Stimulated activated naive CD4-positive, alpha-beta T cell treated with Interleukin-2 at 50 U/mL for 16 hours (primary cell): ENCODE measurements at regions not wholly inside any gene's neighbourhood (a gene's known extent, or its start where the extent isn't known, plus 50 kb on each side); places are given as distances from the start of the nearest gene placed in this dataset.

Source experiments
- DNase-seq: peaks from one replicate; lab custom pipeline; 2025; lab: John Stamatoyannopoulos, UW

DNA sequence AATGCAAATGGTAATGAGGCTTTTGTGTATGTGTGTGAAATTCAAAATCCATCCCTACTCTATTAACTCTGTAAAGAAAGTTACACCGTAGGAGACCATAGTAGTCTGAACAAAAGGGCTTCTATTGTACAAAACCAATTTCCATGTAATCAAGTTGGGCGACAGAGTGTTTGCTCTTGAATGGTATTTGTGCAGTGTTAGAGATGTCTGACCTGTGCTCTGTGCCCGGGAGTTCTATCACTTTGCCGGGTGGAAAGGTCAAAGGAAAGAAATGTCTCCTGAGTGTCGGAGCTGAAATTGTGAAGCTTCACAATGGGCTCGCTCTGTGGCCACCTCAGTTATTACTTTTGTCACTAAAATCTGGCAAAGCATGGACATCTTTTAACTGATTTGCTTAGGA is 312.0 kb downstream of the SAMD5 start:
- DNase-seq = no peak

DNA sequence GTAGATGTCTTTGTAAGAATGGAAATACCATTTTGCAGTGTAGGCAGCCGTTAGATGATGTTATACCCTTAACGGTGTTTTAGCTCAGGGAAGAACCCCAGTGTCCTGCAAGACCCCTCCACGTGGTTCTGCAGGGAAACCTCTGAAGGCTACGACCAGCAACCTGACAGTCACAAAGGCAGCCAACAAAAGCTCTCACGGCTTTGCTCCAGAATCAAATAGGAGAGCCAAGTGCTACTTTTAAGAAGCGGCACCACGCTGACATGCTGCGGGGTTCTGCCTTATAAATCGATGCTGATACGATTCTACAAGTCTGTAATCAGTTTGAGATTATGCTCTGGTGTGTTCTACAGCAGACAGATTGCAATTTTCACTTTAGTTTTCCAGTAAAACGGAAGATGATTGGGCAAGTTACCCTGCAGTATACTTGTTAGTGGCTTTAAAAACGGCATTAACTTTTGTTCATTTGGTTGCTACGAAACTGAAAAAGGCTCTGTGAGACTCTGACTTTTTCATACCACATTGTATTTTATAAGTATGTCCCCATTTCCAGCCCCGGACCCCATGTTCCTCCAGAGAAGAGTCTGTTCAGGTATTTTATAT is 312.9 kb downstream of the SAMD5 start:
- DNase-seq = no peak

DNA sequence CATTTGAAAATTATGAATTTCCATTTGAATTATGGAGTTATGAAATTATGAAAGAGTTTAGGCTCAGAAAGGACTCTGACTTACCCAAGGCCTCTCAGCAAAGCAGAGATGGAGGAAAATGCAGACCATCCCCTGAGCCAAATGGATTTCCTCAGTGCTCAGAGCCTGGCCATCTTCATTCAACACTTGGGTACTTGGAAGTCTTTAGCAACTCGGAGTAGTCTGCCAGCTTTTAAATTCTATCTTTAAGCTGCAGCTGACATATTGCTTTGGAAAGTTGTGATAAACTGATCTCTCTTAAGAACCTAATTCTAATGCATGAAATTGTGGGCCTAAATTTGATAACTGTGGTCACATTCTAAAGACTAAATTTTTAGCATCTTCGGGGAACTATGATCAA is 315.4 kb downstream of the SAMD5 start:
- no peak for DNase-seq

DNA sequence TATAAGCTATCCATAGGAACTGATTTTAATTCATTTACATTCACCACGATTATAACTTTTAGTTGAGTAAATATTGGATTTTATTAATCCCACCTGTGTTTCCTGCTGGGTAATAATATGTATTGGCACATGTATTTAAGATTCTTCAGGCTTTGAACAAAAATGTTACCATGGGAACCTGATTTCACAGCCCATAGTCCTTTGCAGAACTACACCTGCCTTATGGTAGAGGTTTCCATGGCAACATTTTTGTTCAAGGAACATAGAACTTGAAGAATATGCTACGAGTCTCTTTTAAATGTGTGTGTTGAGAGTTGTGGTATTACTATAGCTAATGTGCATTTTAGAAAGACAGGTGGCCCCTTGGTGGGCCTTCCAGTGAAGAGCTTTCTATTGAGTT is 317.4 kb downstream of the SAMD5 start:
- no peak for DNase-seq

DNA sequence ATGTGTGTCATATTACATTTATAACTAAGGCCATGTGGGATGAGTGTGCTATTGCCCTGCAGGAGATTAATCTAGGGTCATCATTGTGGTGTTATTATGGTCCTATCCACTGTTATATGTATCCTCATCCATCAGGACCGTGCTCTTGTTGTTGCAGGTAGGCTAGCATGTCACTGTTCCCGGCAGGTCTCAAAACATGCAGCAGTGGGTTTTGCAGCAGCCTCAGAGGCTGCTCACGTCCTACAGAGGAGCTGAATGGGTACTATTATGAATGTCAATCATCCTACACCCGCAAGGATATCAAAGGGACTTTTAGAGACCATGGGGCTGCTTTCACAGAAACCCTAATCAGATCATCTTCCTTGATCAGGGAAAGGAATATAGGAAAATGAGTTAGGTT is 318.2 kb downstream of the SAMD5 start:
- no peak for DNase-seq

DNA sequence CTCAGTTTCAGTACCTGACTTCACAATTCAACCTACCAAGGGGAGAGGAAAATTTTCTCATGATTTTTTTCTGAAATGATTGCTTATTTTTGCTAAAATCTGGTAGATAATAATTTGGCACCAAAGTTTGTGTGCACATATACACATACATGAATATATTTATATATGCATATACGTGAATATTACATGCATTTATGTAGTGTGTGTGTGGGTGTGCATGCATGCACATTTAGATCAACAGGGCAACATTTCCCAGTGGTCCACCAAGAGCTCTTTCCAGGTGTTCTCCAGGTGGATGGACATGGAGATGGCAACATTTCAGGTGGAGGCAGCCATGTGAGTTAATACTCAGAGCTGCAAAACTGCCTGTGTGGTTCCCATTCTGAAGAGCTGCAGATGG is 320.9 kb downstream of the SAMD5 start:
- DNase-seq = no peak

DNA sequence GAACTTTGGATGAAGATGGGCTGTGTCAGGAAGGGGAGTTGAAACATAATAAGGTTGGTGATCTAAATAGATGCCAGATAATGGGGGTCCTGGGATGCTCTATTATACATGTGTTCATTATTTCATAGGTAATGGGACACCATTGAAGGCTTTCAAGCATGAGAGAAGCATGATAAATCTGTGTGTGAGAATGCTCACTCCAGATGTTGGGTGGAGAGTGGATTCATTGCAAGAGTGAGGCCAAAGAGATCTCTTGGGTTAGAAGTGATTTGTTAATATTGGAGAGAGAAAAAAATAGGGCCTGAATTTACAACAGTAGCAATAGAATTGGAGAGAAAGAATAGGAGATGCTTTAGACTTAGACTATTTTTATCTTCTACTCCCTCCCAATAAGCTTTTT is 321.3 kb downstream of the SAMD5 start:
- no peak for DNase-seq

DNA sequence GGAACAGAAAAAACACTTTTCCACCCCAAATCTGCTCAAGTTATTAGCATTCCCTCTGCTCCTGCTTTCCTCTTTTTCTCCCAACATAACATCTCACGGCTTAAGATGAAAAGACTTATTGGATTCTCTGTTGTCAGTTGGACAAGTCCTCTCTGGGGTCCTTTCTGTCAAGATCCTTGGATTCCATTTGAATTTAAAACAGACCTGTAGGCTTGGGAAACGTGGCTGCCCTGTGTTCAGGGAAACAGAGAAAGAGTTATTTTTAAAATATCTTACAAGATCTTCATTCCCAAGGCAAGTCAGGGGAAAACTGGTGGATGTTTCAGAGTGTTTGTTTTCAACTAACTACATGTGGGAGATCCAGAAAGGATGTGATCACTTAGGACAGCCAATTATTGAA is 322.9 kb downstream of the SAMD5 start:
- DNase-seq = no peak

DNA sequence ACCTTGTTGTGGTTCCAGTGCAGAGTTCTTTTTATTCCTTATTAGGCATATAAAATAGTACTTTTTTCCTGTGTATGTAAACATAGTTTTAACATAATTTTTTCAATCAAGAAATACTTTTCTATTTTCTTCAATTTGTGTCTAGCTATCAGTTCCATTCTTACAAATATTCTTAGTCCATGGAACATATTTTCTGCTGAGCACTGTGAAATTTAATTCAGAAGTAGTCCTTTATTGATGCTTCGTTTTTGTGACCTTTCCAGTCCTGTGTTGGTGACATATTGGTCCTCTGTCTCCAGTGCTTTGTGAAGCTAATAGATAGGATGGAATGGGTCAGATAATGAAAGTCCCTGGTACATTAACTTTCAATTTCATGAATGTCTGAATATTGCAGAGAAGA is 325.1 kb downstream of the SAMD5 start:
- no peak for DNase-seq

DNA sequence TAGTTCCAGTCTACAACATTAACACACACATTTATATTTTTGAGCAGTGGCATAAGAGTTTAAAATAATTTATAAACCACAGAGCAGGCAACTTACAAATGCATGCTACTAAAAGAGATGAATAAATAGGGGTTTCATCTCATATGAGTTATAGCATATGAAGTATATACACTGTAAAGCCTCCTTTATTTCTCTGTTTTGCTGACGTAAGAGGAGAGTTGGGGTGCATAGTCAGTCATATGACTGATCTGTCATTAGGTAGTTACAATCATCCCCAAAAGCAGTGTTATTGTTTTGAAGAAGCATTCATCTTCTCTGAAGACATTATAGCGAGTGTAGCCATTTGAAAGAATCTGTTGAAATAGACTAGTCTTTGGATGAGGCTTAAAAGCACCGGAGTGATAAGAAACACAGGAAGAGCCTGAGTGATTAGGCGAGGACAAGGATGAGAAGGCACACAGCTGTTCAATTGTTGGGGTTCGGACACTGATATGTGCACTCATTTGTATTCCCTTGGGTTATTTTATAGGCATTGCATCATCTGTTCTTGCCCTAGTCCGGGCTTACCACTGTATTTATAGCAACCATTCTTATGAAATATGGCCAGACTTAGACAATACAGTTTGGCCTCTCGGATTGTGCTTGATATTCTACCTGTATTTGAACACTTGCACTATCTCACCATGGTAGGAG is 325.7 kb downstream of the SAMD5 start:
- no peak for DNase-seq

DNA sequence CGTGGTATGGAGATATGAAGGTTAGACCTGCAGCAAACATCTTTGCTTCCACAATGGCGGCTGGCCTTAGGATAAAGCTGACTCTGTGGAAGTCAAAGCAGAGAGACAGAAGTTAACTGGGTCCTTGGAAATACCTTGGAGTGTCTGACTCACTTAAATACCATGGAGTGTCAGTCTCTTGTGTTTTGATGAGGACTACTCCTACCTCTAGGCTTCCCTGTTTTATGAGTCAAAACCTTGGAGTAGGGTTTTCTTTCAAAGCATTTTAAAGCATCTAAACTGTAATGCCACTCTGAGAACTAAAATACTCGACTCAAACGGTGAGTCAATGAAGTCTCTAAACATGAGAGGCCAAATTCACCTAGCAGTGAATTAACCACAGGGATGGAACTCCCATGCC is 329.1 kb downstream of the SAMD5 start:
- no peak for DNase-seq

DNA sequence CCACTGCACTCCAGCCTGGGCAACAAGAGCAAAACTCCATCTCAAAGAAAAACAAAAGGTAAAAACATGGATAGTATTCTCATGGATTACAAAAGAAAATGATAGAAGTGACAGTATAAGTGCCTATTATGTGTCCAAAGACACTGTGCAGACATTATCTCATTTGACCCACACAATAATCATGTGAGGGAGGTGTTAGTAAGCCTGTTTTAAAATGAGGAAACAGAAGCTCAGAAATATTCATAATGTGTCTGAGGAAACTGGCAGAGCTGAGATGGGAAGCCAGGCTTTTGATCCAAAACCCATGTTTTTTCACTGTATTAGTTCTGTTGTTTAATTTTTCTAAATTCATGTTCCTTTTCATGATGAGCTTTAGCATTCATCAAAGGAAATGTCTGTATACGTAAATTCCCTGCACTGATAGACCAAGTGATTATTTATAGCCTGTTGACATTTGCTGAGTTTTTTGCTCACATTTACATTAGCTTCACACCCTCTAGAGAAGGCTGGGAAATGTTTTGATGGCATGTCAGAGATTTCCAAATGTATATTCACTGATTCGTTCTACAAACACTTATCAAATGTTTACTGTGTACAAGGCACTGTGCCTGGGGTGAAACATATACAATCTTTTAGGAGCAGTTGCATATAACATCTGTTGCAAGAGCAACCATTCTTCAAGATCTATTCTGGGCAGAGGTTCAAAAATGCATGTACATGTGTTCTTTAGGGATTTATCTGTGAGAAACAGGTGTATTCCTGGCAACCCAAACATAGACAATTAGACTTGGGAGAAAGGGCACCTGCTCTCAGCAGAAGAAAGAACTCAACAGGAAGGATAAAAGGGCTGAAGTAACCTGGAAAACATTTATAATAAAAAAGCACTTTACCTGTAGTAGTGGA is 331.5 kb downstream of the SAMD5 start:
- DNase-seq = no peak

DNA sequence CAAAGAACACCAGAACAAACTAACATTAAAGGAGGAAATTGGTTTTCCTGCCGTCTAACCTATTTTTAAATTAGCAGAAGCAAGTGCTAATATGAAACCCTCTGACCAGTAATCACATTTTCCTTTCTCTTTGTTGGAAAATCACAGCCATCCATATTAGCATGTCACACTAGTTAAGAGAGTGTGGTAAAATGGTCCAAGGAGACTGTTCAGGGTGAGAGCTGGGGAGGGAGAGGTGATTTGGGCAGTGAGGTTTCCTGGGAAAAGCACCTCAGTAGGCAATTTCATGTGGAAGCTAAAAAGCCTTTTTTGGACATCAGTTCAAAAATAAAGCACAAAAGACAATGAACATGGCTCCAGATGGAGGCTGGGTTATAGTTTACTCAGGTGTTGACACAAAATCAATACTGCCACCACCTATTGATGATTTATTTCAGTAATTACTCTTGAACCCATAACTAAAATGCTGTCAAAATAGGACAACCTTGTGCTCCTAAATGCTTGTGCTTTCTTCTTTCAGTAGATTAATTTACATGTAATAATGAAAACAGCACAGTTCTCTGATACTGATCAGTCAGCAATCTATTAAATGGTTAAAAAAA is 333.2 kb downstream of the SAMD5 start:
- no peak for DNase-seq

DNA sequence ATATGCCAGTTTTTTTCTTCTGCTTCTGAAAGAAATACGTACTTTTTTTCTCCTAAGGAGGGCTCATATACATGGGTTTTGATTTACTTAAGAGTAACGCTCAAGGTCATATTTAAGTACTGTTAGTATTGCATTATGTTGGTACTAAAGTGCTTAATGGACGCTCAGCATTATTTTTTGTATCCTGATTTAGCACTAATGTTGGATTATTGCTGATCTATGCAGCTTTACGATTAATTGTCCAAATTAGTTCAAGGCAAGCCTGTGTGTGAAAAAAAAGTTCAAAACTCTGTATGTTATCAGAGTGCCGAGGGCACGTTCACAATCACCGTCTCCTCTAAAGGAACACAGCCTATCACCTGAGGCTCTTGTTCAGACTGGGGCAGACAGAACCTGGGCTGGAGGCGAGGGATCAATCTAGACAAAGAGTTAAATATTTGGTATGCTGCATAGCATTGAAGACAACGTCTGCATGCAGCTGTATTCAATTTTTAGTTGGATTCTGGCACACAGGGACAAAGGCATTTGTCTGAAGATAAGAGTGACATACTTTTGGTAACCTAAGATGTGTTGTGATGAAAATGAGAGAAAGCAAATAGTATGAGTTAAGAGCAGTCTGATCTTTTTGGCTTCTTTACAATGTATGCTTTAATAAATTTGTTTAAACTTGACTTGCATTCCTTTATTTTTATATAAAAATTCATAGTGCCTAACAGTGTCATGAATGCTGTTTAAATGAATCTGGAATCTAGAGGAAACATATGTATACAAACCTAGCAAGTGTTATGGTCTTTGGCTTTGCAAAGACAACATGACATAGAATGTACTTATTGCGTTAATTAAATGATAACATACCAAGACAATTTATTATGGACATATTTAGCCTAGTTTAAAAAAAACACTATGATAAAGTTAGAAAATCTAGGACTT is 341.2 kb downstream of the SAMD5 start:
- no peak for DNase-seq

DNA sequence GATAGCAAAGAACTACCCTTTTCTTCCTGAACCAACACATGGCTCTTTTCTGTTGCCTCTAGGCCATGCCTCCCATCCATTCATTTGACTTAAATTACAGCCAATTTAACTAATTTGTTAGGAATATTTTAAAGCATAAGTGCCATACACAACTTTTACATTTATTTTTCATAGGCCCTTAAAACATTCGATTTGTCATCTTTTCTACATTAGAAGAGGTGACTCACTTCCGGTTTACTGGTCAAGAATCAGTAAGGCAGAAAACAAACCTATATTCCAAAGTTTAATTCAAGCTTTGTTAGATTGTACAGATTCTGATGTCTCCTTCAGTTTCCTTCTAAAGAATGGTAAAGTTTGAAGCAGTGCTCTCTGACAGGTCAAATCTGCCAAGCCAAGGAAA is 344.3 kb downstream of the SAMD5 start:
- DNase-seq = no peak

DNA sequence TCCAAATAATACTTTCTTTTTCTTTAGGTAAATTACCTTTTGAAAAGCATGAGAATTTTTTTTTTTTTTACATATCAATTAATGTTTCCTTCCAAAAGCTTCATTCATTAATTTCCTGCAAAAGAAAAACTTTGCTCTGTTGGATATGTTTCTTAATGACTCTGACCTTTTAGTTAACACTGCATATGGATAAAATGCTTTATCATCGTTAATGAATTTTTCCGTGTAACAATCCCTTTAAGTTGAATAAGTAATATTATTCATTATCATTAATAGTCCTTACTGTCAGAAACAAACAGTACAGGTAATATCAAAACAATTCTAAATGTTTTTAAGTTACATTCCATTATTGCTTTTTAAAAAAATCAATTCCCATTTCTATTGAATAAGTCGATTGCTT is 345.1 kb downstream of the SAMD5 start:
- DNase-seq = no peak

DNA sequence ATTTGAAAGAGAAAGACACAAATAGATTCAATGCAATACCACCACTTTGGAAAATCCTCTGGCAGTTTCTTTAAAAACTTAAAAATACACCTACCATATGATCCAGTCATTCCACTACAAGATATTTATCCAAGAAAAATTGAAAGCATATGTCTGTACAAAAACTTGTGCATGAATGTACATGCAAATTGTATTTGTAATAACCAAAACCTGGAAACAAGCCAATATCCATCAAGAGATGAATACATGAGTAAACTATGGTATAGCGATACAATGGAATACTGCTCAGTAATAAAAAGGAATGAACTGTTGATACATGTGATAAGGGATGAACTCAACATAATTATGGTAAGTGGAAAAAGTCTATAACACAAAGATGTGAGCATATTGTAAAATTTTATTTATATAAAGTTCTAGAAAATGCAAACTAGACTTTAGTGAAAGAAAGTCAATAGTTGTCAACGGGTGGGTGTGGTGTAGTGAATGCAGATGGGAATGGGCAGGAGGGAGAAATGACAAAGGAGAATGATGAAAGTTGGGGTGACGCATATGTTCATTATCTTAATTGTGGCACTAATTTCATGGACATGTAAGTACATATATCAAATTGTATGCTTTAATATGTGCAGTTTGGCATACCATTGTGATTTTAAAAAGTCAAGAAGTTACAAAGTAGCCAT is 347.5 kb downstream of the SAMD5 start:
- no peak for DNase-seq

DNA sequence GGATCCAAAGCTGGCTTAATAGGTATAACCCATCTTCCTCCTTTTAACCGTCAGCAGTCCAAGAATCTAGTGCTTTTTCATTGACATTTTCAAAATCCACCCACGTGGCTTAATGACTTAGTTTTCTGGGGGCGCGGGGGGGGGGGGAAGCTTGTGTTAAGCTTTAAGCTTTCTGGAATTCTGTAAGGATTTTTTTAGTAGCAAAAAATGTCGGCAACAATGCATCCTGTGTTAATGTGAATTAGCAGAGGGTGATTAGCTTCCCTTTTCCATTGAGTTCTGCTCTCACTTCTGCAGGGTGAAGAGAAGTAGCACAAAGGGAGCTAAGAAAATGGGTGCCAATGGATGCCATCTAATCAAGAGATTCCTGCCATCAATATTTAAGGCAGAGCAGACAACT is 348.2 kb downstream of the SAMD5 start:
- no peak for DNase-seq

DNA sequence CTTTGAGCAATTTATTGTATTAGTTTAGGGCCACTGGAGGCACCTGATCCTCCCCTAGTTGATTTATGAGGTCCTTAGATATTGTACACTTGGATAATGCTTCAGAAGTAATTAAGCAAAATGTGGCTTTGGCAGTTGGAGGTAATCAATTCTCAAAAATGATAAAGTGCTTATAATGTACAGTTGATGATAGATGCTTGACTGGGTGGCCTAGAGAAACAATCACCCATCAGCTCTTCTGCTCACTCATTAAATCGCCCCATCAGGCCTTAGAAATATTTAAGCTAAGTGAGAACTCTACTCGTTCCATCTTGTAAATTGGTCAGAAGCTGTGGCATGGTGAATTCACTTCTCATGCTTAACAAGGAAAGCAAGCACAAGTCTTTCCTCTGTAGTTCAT is 349.9 kb downstream of the SAMD5 start:
- no peak for DNase-seq

DNA sequence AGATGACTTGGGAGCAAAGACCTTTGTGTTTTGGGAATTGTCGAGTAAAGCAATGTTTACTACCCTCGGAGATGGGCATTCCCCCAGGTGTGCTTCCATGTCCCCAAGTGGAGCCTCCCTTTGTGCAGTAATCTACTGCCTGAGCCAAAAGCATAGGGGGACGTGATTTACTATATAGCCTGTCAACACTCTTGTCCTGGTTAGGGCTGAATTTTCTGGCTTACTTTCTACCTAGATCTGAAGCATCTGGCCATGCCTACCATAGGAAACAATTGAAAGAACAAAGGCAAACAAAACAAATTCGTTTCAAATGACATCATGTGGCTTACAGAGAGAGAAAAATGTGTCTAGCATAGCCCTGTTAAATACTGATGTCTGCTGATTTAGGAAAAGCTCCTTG is 350.6 kb downstream of the SAMD5 start:
- no peak for DNase-seq

DNA sequence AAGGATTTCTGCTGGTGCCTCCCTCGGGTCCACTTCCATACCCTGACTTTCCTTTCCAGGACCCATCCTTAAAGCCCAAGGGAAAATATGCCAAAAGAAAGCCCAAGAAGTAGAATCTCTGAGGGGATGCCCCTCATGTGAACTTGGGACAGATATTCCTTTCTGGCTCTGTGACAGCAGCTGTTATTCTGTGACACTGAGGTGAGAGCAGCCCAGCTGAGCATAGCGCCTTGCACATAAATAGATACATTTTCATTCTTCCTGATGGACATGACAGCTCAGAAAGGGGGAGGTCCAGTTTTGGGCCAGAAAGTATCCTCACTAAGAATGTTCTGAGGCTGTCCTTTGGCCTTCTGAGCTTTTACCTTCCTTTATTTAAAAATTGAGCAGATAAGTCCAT is 353.2 kb downstream of the SAMD5 start:
- no peak for DNase-seq
